GM18951 (cell line): ENCODE measurements at regions not wholly inside any gene's neighbourhood (a gene's known extent, or its start where the extent isn't known, plus 50 kb on each side); places are given as distances from the start of the nearest gene placed in this dataset.

Source experiments
- POLR2A ChIP-seq: IDR thresholded peaks from 4 replicates; pipeline ENCODE4 v1.6.1; 2011; ENCODE audit warnings: mild to moderate bottlenecking; ENCODE audit not compliant: insufficient read length, insufficient read depth; ENCODE audit errors: extremely low read depth
- in situ Hi-C: fragments of 300-500 bp; cut with MboI; formaldehyde crosslinking; loops from one replicate; pipeline ENCODE4 v1.12.0; 2022; ENCODE audit warnings: low sequenced_read_pairs, mixed read lengths, inconsistent platforms; ENCODE audit not compliant: unreplicated experiment

DNA sequence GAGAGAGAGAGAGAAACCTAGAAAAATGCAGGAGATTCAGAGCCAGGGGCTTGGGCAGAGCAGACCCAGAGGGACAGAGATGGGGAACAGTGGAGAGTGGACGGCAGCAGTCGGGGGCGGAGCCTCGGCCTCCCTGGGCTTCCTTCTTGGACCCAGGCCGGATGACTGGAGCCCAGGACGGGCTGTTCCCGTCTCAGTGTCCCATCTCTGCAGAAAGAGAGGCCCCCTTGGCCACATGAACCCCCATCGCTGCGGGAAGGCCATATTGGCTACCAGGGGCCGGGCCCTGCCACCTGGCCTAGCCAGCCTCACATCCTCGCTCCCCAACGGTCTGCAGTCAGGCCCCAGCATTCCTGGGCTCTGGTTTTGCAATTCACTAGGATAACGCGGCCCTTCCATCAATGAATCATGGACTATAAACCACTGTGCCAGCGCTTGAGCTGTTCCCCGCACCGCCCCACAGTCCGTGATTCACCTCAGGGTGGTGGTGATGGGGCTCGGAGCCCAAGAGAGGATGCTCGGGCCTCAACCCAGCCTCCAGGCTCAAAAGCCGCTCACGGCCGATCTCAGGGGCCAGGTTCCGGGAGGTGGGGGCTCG, 116.5 kb downstream of the RFLNA start:
- in situ Hi-C loops = no loop called here
- no peak for TF ChIP-seq POLR2A

DNA sequence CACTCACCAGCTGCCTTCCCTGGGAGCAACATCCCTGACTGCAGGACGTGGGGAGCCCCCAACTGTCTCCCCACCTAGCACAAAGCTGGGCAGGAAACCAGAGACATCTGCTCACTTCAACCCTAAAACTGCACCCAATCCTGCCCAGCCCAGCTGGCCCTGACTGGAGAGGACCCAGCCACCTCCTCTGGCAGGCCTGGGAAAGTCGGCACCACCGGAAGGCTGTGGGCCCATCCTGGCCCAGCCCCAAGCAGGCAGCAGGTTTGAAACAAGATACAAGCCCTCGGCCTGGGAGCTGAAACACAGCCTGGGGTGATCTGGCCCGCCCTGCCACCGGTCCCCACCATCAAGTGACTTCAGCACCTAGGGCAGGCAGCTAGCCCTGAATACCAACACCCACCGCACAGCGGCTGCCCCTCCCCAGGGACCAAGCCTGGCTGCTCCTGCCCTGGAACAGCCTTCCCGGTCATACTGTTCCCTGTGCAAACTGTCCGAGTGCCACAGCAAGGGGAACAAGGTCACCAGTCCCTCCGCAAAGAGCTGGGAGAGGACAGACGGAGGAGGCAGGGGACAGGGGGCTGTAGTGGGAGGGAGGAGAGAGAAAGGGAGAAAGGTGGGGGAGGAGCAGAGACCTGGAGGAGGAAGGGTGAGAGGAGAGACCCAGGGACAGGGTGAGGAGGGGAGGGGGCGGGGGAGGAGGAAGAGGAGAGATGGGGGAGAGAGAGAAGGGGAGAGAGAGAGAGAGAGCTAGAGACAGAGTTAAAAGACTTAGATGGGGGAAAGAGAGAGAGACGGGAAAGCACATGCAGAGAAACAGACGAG, 115.7 kb downstream of the RFLNA start:
- in situ Hi-C loops = no loop called here
- no peak for TF ChIP-seq POLR2A

DNA sequence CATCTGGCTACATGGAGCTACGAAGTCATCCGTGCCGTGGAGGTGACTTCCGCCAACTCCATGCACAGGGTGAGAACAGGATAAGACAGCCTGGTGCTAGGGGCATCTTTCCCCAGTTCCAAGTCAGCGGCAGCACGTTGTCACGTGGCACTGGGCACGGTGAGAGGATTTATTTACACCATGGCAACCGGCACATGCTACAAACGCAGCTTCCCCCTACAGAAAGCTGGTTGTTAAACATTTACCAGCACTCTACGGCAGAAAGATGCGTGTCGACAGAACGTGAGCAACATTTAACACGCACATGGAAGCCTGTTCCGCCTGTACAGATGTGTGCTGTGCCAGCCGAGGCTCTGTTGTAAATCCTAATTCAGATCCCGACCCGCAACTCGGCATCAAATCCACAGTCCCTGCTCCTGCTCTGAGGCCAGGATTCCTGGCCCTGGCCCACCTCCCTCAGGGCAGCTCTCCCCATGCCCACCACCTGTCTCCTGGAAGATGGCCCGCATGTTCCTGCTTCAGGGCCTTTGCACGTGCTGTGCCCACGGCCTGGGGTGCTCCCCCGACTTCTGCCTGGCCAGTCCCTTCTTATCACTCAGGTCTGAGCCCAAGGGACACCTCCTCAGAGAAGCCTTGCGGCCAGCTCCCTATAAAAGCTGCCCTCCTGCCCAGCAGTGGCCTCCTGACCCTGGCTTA, 114.1 kb downstream of the RFLNA start:
- no peak for TF ChIP-seq POLR2A
- in situ Hi-C loops = no loop called here

DNA sequence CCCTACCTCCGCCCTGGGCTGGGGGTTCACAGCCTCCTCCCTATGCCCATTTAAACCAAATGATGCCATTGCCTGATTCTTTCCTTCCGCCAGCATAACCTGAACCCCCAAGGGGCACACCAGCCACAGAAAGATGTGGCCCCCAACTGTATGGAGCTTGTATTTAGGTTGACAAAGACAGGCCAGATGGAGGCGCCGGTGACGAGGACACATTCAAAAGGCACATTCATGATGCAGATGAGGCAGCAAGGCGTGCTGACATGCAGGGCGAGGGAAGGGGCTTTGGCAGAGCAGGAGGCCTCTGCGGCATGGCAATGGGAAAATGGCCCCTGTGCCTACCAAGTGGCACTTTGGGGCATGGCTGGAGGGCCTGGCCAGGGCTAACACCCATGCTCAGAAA, 112.2 kb downstream of the RFLNA start:
- TF ChIP-seq POLR2A = no peak
- in situ Hi-C loops = no loop called here

DNA sequence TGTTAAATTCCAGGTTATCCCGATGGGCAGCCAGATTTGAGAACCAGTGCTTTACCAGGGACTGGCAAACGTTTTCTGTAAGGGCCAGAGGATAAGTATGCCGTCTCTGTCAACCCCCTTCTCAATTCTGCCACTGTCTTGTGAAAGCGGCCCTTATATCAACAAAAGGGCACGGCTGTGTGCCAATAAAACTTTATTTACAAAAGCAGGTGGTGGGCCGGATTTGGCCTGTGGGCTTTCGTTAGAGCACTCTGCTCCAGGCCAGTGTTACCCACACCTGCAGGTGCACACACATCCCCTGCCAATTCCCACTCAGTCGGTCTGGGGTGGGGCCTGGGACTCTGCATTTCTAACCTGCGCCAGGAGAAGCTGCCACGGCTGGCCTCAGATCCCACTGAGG, 111.2 kb downstream of the RFLNA start:
- no peak for TF ChIP-seq POLR2A
- in situ Hi-C loops = no loop called here

DNA sequence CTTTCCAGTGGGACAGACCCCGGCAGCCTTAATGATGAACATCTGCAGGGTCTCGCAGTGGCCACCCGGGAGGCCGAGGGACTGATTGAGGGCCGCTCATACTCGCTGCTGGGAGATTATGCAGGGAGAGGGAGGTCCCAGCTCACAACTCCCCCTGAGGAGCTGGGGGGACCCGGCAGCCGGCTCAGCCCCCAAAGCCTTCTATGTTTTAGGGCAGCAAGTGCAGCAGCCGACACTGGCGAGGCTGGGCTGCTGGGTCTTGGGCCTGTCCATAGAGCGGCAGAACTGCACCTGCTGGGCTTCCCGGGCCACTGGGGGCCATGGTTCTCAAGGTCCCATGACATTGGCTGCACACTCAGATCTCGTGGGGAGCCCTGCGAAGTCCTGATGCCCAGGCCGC, 110.7 kb downstream of the RFLNA start:
- TF ChIP-seq POLR2A = no peak
- in situ Hi-C loops = no loop called here

DNA sequence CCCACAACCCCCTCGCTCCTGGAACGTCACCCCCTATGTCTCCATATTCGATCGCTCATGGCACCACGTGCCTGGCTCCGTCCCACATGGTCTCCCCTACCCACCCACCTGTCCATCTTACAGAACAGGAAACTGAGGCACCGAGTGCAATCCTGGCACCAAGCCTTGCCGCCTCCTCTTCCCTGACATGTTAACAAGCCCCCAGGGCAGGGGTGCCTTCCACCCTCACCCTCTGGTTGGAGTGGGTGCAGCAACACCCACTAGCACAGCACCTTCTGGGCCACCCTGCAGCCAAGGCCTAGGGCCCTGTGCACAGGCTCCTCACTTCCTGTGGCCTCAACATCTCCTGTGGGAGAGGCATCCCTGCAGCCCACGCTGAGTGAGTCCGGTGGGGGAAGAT, 110.3 kb downstream of the RFLNA start:
- no peak for TF ChIP-seq POLR2A
- in situ Hi-C loops = no loop called here

DNA sequence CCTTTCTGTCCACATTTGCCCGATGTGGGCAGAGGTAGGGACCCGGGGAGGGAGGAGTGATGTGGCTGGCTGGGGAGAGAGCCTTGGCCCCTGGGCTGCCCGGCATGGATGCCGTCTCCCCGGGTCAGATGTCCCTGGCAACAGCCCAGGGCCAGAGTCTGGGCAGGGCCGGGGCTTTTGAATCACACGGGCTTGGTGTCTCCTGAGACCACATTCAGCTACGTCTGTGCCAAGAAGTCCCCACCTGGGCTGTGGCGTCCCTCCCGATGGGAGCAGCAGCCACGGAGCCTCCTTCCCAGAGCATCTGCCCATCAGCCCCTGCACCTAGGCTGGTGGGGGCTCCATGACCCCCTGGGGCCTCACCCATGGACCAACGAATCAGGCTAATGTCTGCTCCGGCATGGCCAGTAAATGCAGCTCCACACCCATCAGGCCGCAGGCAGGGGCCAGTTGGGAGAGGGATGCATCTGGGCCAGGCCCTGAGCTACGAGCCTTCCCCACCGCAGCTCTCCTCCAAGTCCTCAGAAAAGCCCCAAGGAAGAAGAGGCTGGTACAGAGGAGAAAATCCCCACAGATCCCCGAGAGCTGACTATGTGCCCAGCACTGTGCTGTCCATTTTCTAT, 109.4 kb downstream of the RFLNA start:
- TF ChIP-seq POLR2A = no peak
- in situ Hi-C loops = no loop called here

DNA sequence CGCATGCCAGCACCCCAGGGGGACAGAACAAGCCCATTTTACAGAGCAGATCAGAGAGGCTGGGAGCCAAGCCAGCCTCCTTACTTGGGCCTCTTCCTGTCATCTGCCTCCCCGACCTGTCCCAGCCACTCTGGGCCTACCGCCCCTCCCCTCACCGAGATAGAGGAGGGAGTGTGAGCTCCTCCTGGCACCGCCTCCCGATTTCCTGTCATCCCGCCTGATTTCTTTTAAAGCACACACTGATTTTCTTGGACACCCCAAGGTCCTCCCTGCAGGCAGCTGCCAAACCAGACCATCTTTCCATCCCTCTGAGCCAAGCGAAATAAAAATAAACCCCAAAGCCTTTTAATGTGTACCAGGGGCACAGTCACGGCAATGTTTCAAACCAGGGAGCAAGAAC, 108.4 kb downstream of the RFLNA start:
- in situ Hi-C loops = no loop called here
- no peak for TF ChIP-seq POLR2A

DNA sequence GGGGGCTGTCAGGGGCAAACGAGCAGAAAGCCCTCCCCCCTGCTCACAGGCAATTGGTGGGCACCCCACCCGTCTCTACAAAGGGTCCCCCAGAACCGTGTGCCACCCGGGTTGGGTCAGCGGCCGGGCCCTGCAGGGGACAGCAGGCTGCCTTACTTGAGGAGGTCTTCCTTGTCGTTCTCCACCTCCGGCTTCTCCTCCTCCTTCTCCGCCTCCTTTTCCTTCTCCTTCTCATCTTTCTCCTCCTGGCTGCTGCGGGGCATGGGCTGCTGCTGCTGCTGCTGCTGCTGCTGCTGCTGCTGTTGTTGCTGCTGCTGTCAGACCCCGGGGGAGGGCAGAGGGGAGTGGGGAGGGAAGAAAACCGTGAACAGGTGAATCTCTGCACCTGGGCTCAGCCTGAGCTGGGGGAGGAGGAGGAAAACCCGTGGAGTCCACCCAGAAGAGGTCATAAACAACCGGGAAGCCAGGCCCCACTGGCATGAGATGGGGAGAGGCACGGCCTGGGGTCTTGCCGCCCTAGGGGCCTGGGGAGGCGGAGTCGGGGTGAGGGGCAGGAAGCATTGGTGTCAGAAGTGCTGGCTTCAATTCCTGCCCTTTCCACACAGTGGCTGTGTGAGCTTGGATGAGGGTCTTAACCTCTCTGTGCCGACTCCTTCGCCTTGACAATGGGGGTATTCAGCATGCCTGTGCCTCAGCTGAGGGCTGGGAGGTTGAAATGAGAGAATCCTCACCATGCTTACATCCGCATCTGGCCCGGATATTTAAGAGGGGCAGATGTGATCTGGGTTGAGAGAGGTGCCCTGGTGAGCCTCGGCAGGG, 107.6 kb downstream of the RFLNA start:
- no peak for TF ChIP-seq POLR2A
- in situ Hi-C loops = no loop called here

DNA sequence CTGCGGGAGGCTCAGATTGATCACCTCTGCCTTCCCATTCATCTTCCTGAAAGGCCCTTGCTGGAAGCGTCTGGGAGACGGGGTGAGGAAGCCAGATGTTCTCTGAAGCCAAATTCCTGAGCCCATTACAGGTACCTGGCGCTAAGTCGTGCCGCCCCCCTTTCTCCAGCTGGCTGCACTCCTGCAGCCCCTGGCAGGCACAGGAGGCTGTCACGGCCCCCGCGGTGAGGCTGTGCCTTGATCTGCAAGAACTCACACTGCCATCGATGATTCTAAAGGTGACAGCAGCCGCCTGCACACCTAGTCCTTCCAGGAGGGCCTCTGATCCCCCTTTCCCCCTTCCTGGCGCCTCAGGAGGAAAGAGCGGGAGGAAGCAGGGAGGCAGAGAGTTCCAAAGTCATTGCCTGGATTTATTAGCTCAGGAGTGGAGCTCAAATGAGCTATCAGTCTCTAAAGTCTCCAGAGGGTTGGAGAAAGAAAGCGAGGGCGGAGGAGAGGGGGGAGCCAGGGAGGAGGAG, 106.9 kb downstream of the RFLNA start:
- TF ChIP-seq POLR2A = no peak
- in situ Hi-C loops = no loop called here

DNA sequence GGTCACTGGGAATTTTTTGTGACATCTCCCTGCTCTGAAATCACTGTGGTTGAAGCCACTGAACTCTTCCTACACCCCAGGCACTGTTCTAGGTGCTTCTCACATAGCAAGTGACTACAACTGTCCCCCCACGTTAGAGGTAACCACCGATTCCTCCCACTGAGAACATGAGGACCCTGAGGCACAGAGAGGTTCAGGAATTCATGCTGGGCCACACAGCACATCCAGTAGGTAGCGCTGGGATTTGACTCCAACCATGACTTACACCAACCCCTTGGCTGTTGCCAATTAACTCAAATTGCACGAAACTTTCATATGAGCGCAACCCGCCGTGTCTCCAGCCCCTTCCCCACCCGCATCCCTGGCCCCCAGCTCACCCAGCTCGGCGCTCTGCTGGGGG, 105.2 kb downstream of the RFLNA start:
- in situ Hi-C loops = no loop called here
- TF ChIP-seq POLR2A = no peak
